ENCODE measurements at regions not wholly inside any gene's neighbourhood (a gene's known extent, or its start where the extent isn't known, plus 50 kb on each side); places are given as distances from the start of the nearest gene placed in this dataset.

DNA sequence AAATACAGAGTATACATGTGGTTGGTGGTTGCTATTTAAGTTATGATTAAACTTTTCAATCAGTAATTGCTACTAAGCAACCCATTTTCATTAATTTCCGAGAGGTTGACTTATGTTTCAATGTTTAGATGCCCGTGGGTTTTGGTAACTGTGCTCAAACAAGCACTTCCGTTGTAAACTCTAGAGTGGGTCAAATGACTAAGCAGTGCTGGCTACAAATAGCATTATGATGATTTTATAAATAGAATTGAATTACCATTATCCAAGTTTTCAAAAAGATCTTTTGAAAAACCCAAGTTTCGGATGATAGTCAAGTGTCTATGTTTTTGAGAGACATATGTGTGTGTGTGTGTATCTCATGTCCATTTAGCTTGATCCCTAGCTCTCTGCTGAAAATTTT, 2369.4 kb upstream of the ACO1 start (continued):
- no peak for TF ChIP-seq ZNF473 (tag by site-specific recombination; IDR thresholded peaks at IDR 0.05)
- TF ChIP-seq ZNF670 (tag by site-specific recombination; IDR thresholded peaks at IDR 0.05; ENCODE audit: low read depth): no peak
- TF ChIP-seq ZNF830 (tag by site-specific recombination; IDR thresholded peaks at IDR 0.05; ENCODE audit: low read depth): no peak
- TF ChIP-seq ZNF114 (tag by site-specific recombination; IDR thresholded peaks at IDR 0.05): no peak
- TF ChIP-seq ZBTB20 (tag by site-specific recombination; IDR thresholded peaks at IDR 0.05): no peak
- TF ChIP-seq ZNF610 (tag by site-specific recombination; IDR thresholded peaks at IDR 0.05; ENCODE audit: borderline replicate concordance): no peak
- no peak for TF ChIP-seq REPIN1 (tag by site-specific recombination; IDR thresholded peaks at IDR 0.05; ENCODE audit: low read depth)

DNA sequence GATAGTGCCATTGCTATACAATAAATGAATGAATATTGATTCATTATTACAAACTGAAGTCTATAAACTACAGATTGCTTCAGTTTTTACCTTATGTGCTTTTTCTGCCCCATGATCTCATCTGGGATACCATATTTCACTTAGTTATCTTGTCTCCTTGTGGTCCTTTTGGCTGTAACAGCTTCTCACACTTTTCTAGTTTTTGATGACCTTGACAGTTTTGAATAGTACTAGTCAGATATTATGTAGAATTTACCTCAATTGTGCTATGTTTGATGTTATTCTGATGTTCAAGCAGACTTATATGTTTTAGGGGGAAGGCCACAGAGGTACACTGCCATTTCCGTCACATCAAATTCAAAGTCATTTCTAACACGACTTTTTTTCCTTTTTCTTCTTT, 2364.3 kb upstream of the ACO1 start:
- Histone ChIP-seq H3K4me3 (ENCODE audit: low read depth, low read length) (no peak overlapping the region), H3K36me3 (ENCODE audit: control insufficient read depth in 2 of 2, insufficient read depth in 1 of 2, low read length in 2 of 2) (no peaks in the 10 kb centered on the region), H3K4me1 (ENCODE audit: control insufficient read depth, insufficient read depth, low read length) (no peaks in the 10 kb centered on the region), H3K9me3 (ENCODE audit: control insufficient read depth, insufficient read depth, low read depth, low read length) (no peaks in the 10 kb centered on the region), H3K27ac (ENCODE audit: extremely low read depth, low read depth, low read length) (no peak overlapping the region)
- TF ChIP-seq BCL11A (tag by site-specific recombination; IDR thresholded peaks at IDR 0.05; ENCODE audit: low read depth) (no peak), ZNF366 (tag by site-specific recombination; conservative IDR thresholded peaks at IDR 0.05) (no peak), GLI2 (tag by site-specific recombination; IDR thresholded peaks at IDR 0.05; ENCODE audit: borderline replicate concordance, low read depth) (no peak), ZNF660 (tag by site-specific recombination; IDR thresholded peaks at IDR 0.05) (no peak), ZNF623 (tag by site-specific recombination; IDR thresholded peaks at IDR 0.05) (no peak), ZBTB11 (tag by site-specific recombination; conservative IDR thresholded peaks at IDR 0.05; ENCODE audit: low read depth) (no peak), ZNF114 (tag by site-specific recombination; IDR thresholded peaks at IDR 0.05) (no peak), ZNF747 (tag by site-specific recombination; IDR thresholded peaks at IDR 0.05) (no peak), ZFHX2 (tag by site-specific recombination; conservative IDR thresholded peaks at IDR 0.05) (no peak), ZNF843 (tag by site-specific recombination; IDR thresholded peaks at IDR 0.05) (no peak), ZNF274 (IDR thresholded peaks at IDR 0.05; ENCODE audit: low read length) (no peak), ZNF274 (tag by site-specific recombination; IDR thresholded peaks at IDR 0.05; ENCODE audit: borderline replicate concordance) (no peak), GLIS2 (tag by site-specific recombination; IDR thresholded peaks at IDR 0.05) (no peak), ZNF664 (tag by site-specific recombination; IDR thresholded peaks at IDR 0.05) (no peak), ZBTB26 (tag by site-specific recombination; optimal IDR thresholded peaks at IDR 0.05) (no peak), PRDM2 (tag by site-specific recombination; IDR thresholded peaks at IDR 0.05; ENCODE audit: borderline replicate concordance) (no peak)
- TF ChIP-seq, protein P1, sequence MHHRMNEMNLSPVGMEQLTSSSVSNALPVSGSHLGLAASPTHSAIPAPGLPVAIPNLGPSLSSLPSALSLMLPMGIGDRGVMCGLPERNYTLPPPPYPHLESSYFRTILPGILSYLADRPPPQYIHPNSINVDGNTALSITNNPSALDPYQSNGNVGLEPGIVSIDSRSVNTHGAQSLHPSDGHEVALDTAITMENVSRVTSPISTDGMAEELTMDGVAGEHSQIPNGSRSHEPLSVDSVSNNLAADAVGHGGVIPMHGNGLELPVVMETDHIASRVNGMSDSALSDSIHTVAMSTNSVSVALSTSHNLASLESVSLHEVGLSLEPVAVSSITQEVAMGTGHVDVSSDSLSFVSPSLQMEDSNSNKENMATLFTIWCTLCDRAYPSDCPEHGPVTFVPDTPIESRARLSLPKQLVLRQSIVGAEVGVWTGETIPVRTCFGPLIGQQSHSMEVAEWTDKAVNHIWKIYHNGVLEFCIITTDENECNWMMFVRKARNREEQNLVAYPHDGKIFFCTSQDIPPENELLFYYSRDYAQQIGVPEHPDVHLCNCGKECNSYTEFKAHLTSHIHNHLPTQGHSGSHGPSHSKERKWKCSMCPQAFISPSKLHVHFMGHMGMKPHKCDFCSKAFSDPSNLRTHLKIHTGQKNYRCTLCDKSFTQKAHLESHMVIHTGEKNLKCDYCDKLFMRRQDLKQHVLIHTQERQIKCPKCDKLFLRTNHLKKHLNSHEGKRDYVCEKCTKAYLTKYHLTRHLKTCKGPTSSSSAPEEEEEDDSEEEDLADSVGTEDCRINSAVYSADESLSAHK (tag by site-specific recombination; IDR thresholded peaks at IDR 0.05): no peak
- CTCF ChIA-PET: no interaction called here
- POLR2A ChIA-PET: no interaction called here

All from HEK293 (cell line).